ENCODE measurements at regions not wholly inside any gene's neighbourhood (a gene's known extent, or its start where the extent isn't known, plus 50 kb on each side); places are given as distances from the start of the nearest gene placed in this dataset.

DNA sequence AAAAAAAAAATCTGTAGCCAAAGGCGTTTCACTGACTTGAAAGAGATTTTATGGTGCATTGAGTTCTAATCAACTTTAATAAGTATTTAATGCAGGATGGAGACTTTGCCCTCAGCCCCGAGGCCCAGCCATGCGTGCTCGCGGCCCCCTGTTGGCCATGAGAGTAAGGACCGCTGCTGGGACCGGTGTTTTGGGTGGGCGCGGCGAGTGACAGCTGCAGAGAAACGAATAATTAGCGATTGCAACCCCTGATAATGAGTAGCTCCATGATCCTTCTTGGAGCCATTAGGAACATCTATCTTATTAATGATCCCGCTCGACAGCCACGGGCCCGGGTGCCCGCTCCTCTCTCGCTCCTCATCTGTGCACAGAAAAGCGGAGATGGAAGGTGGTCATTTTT, 347.4 kb downstream of the RPS24 start:
- Mint-ChIP-seq H3K4me3 (ENCODE audit: unreplicated experiment) (no peak overlapping the region), H3K27ac (ENCODE audit: unreplicated experiment) (no peak overlapping the region), H3K36me3 (ENCODE audit: low read depth, unreplicated experiment) (no peaks in the 10 kb centered on the region), H3K4me1 (ENCODE audit: unreplicated experiment) (no peaks in the 10 kb centered on the region), H3K9me3 (ENCODE audit: unreplicated experiment) (no peaks in the 10 kb centered on the region), H3K27me3 (ENCODE audit: unreplicated experiment) (peaks cover 2% of the 10 kb centered on the region)
- peak; percentile 50 for DNase-seq (ENCODE audit: low spot score)
- TF ChIP-seq, protein P1, sequence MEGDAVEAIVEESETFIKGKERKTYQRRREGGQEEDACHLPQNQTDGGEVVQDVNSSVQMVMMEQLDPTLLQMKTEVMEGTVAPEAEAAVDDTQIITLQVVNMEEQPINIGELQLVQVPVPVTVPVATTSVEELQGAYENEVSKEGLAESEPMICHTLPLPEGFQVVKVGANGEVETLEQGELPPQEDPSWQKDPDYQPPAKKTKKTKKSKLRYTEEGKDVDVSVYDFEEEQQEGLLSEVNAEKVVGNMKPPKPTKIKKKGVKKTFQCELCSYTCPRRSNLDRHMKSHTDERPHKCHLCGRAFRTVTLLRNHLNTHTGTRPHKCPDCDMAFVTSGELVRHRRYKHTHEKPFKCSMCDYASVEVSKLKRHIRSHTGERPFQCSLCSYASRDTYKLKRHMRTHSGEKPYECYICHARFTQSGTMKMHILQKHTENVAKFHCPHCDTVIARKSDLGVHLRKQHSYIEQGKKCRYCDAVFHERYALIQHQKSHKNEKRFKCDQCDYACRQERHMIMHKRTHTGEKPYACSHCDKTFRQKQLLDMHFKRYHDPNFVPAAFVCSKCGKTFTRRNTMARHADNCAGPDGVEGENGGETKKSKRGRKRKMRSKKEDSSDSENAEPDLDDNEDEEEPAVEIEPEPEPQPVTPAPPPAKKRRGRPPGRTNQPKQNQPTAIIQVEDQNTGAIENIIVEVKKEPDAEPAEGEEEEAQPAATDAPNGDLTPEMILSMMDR (IDR thresholded peaks at IDR 0.05; ENCODE audit: unreplicated experiment) = peak; percentile 70

DNA sequence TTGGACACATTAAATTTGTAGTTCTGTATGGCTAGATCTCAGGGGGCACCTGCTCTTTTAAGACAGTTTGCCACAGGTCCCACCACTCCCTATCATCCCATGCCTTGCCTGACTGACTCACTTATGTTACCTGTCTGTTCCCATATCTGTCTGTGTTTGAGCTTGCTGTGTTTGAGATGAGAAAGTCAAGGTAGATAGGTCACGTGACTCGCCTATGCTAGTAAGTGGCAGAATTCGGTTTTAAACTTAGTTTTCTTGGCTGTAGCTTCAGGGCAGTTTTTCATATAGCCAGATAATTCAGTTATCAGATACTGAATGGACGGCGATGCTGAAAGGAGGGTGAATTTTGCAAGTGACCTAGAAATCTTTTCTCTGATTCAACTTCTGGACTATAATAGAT, 348.4 kb downstream of the RPS24 start:
- no peaks in the 10 kb centered on the region for H3K4me1 Mint-ChIP-seq (ENCODE audit: unreplicated experiment)
- TF ChIP-seq, protein P1 (IDR thresholded peaks at IDR 0.05; ENCODE audit: unreplicated experiment) = no peak
- no peaks in the 10 kb centered on the region for H3K36me3 Mint-ChIP-seq (ENCODE audit: low read depth, unreplicated experiment)
- no peak for DNase-seq (ENCODE audit: low spot score)
- no peak overlapping the region for H3K4me3 Mint-ChIP-seq (ENCODE audit: unreplicated experiment)
- H3K27me3 Mint-ChIP-seq (ENCODE audit: unreplicated experiment) = peaks cover 2% of the 10 kb centered on the region
- H3K27ac Mint-ChIP-seq (ENCODE audit: unreplicated experiment) = no peak overlapping the region
- no peaks in the 10 kb centered on the region for H3K9me3 Mint-ChIP-seq (ENCODE audit: unreplicated experiment)

DNA sequence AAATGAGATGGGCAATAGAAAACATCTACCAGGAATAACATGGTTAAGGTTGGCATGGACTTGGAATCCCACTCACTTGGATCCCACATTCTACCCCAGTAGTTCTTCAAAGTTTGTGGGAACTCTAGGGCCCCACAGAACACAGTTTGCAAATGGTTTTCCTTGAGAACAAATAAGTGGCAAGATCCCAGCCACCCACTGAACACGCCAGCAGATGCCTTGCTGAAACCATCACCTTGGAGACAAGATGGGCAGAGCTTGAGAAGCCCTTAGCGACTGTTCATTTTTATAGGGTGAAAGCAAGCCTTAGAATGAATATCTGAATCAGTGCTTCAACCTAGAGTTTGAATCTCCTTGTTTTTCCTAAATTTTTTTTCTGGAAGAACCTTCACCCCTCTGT, 349.1 kb downstream of the RPS24 start:
- DNase-seq (ENCODE audit: low spot score) = no peak
- Mint-ChIP-seq H3K4me3 (ENCODE audit: unreplicated experiment) (no peak overlapping the region), H3K9me3 (ENCODE audit: unreplicated experiment) (no peaks in the 10 kb centered on the region), H3K27me3 (ENCODE audit: unreplicated experiment) (peaks cover 6% of the 10 kb centered on the region), H3K4me1 (ENCODE audit: unreplicated experiment) (no peaks in the 10 kb centered on the region), H3K36me3 (ENCODE audit: low read depth, unreplicated experiment) (no peaks in the 10 kb centered on the region), H3K27ac (ENCODE audit: unreplicated experiment) (no peak overlapping the region)
- TF ChIP-seq, protein P1 (IDR thresholded peaks at IDR 0.05; ENCODE audit: unreplicated experiment) = no peak

DNA sequence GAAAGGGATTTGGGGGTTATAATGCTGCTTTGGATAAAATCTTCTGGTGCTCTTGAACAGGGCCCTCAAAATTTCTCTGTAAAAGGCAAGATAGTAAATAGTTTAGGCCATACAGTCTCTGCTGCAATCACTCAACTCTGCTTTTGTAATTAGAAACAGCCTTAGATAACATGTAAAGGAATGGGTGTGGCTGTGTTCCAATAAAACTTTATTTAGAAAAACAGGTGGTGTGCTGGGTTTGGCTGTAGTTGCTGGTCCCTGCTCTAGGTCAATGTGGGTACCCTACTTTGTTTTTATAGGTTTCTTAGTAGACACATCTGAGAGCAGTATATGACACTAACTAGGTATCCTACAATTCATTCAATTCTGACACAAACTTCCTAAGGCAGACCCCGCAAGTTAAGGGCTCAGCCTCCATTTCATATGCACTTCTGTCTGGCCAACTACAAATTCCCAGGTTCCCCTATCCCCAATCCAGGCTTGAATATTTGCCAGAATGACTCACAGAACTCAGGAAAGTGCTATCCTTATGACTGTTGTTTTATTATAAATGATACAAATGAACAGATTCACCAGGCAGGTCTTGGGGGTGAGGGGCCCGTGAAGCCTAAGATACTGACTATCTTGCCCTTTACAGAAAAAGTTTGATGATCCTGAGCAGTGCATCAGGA, 349.9 kb downstream of the RPS24 start:
- no peak overlapping the region for H3K27ac Mint-ChIP-seq (ENCODE audit: unreplicated experiment)
- no peaks in the 10 kb centered on the region for H3K36me3 Mint-ChIP-seq (ENCODE audit: low read depth, unreplicated experiment)
- peaks cover 6% of the 10 kb centered on the region for H3K27me3 Mint-ChIP-seq (ENCODE audit: unreplicated experiment)
- TF ChIP-seq, protein P1 (IDR thresholded peaks at IDR 0.05; ENCODE audit: unreplicated experiment) = no peak
- H3K4me1 Mint-ChIP-seq (ENCODE audit: unreplicated experiment) = no peaks in the 10 kb centered on the region
- no peak for DNase-seq (ENCODE audit: low spot score)
- H3K4me3 Mint-ChIP-seq (ENCODE audit: unreplicated experiment) = no peak overlapping the region
- no peaks in the 10 kb centered on the region for H3K9me3 Mint-ChIP-seq (ENCODE audit: unreplicated experiment)

DNA sequence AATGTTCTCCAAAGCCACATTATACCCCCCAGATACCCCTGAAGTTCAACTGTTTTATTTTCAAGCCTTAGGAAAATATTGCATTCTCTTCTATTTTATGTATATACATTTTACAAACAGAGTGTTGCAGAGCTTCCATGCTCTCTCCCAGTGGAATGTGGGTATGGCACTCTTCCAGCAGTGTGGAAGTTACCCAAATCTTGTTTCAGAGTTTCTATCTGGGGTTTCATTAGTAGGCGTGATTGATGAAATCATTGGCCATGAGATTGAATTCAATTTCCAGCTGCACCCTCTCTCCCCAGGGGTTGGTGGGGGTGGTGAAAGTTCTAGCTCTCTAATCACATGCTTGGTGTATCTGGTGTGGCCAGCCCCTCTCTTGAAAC, 350.4 kb downstream of the RPS24 start:
- no peaks in the 10 kb centered on the region for H3K4me1 Mint-ChIP-seq (ENCODE audit: unreplicated experiment)
- H3K9me3 Mint-ChIP-seq (ENCODE audit: unreplicated experiment) = no peaks in the 10 kb centered on the region
- DNase-seq (ENCODE audit: low spot score) = no peak
- H3K27me3 Mint-ChIP-seq (ENCODE audit: unreplicated experiment) = peaks cover 6% of the 10 kb centered on the region
- no peak overlapping the region for H3K4me3 Mint-ChIP-seq (ENCODE audit: unreplicated experiment)
- TF ChIP-seq, protein P1 (IDR thresholded peaks at IDR 0.05; ENCODE audit: unreplicated experiment) = no peak
- H3K36me3 Mint-ChIP-seq (ENCODE audit: low read depth, unreplicated experiment) = no peaks in the 10 kb centered on the region
- H3K27ac Mint-ChIP-seq (ENCODE audit: unreplicated experiment) = no peak overlapping the region
